Stimulated activated CD4-positive, alpha-beta T cell treated with anti-CD3 and anti-CD28 coated beads, Interleukin-2, amount 100 ng/mL, for 24 hours (primary cell): ENCODE measurements at regions not wholly inside any gene's neighbourhood (a gene's known extent, or its start where the extent isn't known, plus 50 kb on each side); places are given as distances from the start of the nearest gene placed in this dataset.

Experiments used
- DNase-seq, 2 donors: peaks; one replicate each; pipeline ENCODE4 v3.0.0-alpha.2; 2020

DNA sequence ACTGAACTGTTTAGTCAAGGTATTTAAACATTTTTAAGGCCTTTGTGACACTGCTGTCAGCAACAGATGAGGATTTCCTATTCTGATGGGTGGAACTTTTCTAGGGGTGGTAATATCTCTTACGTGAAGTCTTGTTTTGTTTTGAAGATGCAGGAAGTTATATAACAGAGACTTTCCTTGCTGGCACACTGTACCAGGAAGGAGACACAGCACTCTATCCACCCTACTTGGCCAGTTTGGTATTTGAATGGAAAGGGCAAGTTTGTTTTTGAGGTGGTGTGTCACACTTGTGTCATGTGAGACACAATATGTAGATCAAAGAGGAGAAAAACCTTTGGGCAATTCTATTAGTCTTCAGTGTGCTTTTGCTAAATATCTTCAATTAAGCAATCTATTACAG lies 51.6 kb upstream of the SRP54 start:
- peak in 1 of 2 donors; percentile 27 for DNase-seq

DNA sequence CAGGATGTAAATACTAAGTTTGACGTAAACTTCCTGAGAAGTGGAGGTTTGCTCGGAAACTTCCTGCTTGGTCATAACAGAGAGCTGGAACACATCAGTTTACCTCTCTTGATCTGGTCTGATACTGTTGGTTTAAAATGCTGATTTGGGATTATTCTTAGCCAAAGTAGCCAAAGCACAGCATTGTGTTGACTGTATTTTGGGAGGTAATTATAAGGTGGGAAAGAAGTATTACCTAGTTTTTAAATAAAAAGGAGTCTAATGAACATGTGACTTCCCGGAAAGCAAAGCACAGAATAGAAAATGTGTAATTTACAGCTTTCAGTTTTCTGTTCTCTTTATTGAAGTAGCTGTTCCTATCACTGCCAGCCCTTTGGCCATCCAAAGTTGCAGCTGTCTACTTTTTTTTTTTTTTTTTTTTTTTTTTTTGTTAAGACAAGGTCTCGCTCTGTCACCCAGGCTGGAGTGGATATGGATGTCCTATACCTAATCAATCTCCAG lies 52.2 kb upstream of the SRP54 start:
- no peak for DNase-seq

DNA sequence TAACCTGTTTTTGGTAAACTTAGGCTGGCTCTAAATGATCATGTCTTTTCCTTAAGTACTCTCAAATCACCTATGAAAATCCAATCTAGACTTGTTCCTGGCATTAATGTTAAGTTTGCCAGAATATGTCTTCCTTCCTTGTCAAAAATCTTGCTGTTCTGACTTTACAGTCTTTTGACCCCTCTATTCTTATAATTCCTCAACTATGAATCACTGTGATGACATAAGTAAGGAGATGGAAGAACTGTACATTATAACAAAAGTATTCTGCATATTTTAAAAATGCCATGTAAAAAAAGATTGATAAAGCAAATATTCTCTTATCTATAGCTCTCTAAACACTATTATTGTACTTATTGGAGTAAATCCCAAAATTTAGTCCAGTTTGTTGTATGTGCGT lies 51.4 kb upstream of the BAZ1A start:
- DNase-seq = no peak
